ENCODE measurements at regions not wholly inside any gene's neighbourhood (a gene's known extent, or its start where the extent isn't known, plus 50 kb on each side); places are given as distances from the start of the nearest gene placed in this dataset.
A peak's percentile ranks its signal among the peaks of the same experiment; 100 is the strongest.

GRCh38 chr7:40996233-40996677 lies 706.6 kb downstream of the INHBA start:
- H3K4me3 ChIP-seq (ENCODE audit: control insufficient read depth, low read depth, low read length), result no peak overlapping the region
- TF ChIP-seq CTCF (IDR thresholded peaks at IDR 0.05; ENCODE audit: control insufficient read depth, insufficient read depth, low read depth, low read length, missing control alignments), result no peak
- no peak for DNase-seq (ENCODE audit: low read depth)

GRCh38 chr7:40990841-40991240 lies 712.0 kb downstream of the INHBA start:
- peak; percentile 77 for DNase-seq (ENCODE audit: low read depth)
- no peak overlapping the region for H3K4me3 ChIP-seq (ENCODE audit: control insufficient read depth, low read depth, low read length)
- no peak for TF ChIP-seq CTCF (IDR thresholded peaks at IDR 0.05; ENCODE audit: control insufficient read depth, insufficient read depth, low read depth, low read length, missing control alignments)

GRCh38 chr7:40987571-40987970 lies 715.3 kb downstream of the INHBA start:
- no peak overlapping the region for H3K4me3 ChIP-seq (ENCODE audit: control insufficient read depth, low read depth, low read length)
- no peak for TF ChIP-seq CTCF (IDR thresholded peaks at IDR 0.05; ENCODE audit: control insufficient read depth, insufficient read depth, low read depth, low read length, missing control alignments)
- DNase-seq (ENCODE audit: low read depth), result no peak

GRCh38 chr7:40986351-40986873 lies 716.5 kb downstream of the INHBA start:
- peak; percentile 98 for DNase-seq (ENCODE audit: low read depth)
- no peak overlapping the region for H3K4me3 ChIP-seq (ENCODE audit: control insufficient read depth, low read depth, low read length)
- TF ChIP-seq CTCF (IDR thresholded peaks at IDR 0.05; ENCODE audit: control insufficient read depth, insufficient read depth, low read depth, low read length, missing control alignments), result no peak

GRCh38 chr7:40983111-40983510 lies 719.8 kb downstream of the INHBA start:
- no peak for TF ChIP-seq CTCF (IDR thresholded peaks at IDR 0.05; ENCODE audit: control insufficient read depth, insufficient read depth, low read depth, low read length, missing control alignments)
- no peak overlapping the region for H3K4me3 ChIP-seq (ENCODE audit: control insufficient read depth, low read depth, low read length)
- DNase-seq (ENCODE audit: low read depth), result no peak

- no peak overlapping the region for H3K4me3 ChIP-seq (ENCODE audit: control insufficient read depth, low read depth, low read length)
- no peak for DNase-seq (ENCODE audit: low read depth)
- no peak for TF ChIP-seq CTCF (IDR thresholded peaks at IDR 0.05; ENCODE audit: control insufficient read depth, insufficient read depth, low read depth, low read length, missing control alignments)
These were observed 723.6 kb downstream of the INHBA start for GRCh38 chr7:40979296-40979695.

- TF ChIP-seq CTCF (IDR thresholded peaks at IDR 0.05; ENCODE audit: control insufficient read depth, insufficient read depth, low read depth, low read length, missing control alignments), result no peak
- DNase-seq (ENCODE audit: low read depth), result no peak
- no peak overlapping the region for H3K4me3 ChIP-seq (ENCODE audit: control insufficient read depth, low read depth, low read length)
These were observed 724.8 kb downstream of the INHBA start for GRCh38 chr7:40978047-40978446.

Data from AG09309 (cell line).